GM19372 (cell line): ENCODE measurements at regions not wholly inside any gene's neighbourhood (a gene's known extent, or its start where the extent isn't known, plus 50 kb on each side); places are given as distances from the start of the nearest gene placed in this dataset.

Experiments used
- ATAC-seq: cut with Tn5 transposase; IDR thresholded peaks from one replicate; pipeline ENCODE4 v1.9.1; 2021; ENCODE audit warnings: mild to moderate bottlenecking, low read depth, moderate library complexity; ENCODE audit not compliant: unreplicated experiment

- ATAC-seq, result no peak
Measured at GRCh38 chr6:82072751-82073150, 174.8 kb downstream of the IBTK start.

- ATAC-seq, result no peak
Measured at GRCh38 chr6:82072121-82072521, 175.4 kb downstream of the IBTK start.

GRCh38 chr6:82068721-82069120 lies 178.8 kb downstream of the IBTK start:
- no peak for ATAC-seq

- peak; percentile 98 for ATAC-seq
Measured at GRCh38 chr6:82066991-82067411, 180.5 kb downstream of the IBTK start.

GRCh38 chr6:82066196-82066595 lies 181.3 kb downstream of the IBTK start:
- ATAC-seq, result no peak

GRCh38 chr6:82063574-82063973 lies 184.0 kb downstream of the IBTK start:
- ATAC-seq, result no peak

GRCh38 chr6:82062219-82062618 lies 185.3 kb downstream of the IBTK start:
- ATAC-seq, result no peak

- ATAC-seq, result no peak
Measured at GRCh38 chr6:82057846-82058554, 189.5 kb downstream of the IBTK start.

- no peak for ATAC-seq
Measured at GRCh38 chr6:82056567-82056966, 191.0 kb downstream of the IBTK start.

- no peak for ATAC-seq
Measured at GRCh38 chr6:82045965-82046756, 201.4 kb downstream of the IBTK start.

- ATAC-seq, result peak; percentile 85
Measured at GRCh38 chr6:82040405-82041221, 206.9 kb downstream of the IBTK start.

GRCh38 chr6:82038631-82039030 lies 208.9 kb downstream of the IBTK start:
- no peak for ATAC-seq

- ATAC-seq, result no peak
Measured at GRCh38 chr6:82035526-82035925, 212.0 kb downstream of the IBTK start.

GRCh38 chr6:82033631-82034211 lies 213.8 kb downstream of the IBTK start:
- no peak for ATAC-seq

- ATAC-seq, result no peak
Measured at GRCh38 chr6:82032444-82032843, 215.1 kb downstream of the IBTK start.

GRCh38 chr6:82030761-82031503 lies 216.6 kb downstream of the IBTK start:
- ATAC-seq, result no peak

GRCh38 chr6:82030301-82030700 lies 217.2 kb downstream of the IBTK start:
- no peak for ATAC-seq

- no peak for ATAC-seq
Measured at GRCh38 chr6:82025271-82025670, 222.3 kb downstream of the IBTK start.

GRCh38 chr6:82022614-82023129 lies 224.9 kb downstream of the IBTK start:
- ATAC-seq, result no peak

- ATAC-seq, result no peak
Measured at GRCh38 chr6:82017773-82018172, 229.8 kb downstream of the IBTK start.
